SKM-1 (cell line): ENCODE measurements at regions not wholly inside any gene's neighbourhood (a gene's known extent, or its start where the extent isn't known, plus 50 kb on each side); places are given as distances from the start of the nearest gene placed in this dataset.
"Not testable (repeated sequence)": the region's sequence is repeated elsewhere in the genome, so short reads cannot be mapped to it uniquely, and the experiment has no call there.

ENCODE experiments used
- DNase-seq: peaks from one replicate; lab custom pipeline; 2025; ENCODE audit not compliant: unreplicated experiment; lab: John Stamatoyannopoulos, UW

DNA sequence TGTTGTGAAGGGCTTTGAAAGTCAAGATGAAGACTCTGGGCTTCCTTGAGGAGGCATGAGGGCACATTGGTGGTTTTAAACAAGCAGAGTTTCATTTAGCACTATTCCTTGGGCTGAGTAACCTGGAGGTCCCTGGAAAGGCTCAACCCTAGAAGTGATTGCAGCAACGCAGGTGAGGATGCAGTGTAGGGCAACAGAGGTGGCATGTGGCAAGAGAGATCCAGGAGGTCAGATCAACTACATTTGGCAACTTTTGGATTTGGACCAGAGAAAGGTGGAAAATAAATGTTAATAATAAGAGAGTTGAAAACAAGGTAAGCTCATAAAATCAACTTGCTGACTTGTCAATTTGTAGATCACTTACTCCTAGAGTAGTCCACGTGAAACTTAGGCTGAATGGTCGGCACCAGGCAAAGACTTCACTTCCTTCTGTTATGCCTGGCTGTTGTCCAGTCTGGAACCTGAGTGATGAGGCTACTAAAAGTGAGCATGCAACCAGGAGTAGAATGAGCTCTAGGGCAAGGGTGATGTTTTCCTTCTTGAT lies 414.6 kb upstream of the ZMIZ1 start:
- DNase-seq = no peak

DNA sequence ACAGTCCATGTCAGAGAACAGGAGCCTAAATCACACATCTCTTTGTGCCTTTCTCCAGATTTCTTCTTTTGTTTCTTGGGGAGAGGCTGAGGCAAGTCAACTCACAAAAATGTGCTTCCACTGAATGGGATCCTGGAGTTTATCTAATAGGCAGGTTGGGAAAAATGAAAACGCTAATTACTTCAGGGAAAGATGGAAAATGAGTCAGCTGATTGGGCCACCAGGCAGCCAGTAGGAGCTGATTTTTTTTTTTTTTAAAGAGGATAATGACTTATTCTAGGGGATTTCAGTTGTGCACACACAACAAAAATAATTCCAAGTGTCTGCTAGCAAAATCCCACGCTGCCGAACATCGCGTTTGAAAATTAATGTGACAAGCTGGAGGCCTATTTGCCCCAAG lies 412.8 kb upstream of the ZMIZ1 start:
- DNase-seq = no peak

DNA sequence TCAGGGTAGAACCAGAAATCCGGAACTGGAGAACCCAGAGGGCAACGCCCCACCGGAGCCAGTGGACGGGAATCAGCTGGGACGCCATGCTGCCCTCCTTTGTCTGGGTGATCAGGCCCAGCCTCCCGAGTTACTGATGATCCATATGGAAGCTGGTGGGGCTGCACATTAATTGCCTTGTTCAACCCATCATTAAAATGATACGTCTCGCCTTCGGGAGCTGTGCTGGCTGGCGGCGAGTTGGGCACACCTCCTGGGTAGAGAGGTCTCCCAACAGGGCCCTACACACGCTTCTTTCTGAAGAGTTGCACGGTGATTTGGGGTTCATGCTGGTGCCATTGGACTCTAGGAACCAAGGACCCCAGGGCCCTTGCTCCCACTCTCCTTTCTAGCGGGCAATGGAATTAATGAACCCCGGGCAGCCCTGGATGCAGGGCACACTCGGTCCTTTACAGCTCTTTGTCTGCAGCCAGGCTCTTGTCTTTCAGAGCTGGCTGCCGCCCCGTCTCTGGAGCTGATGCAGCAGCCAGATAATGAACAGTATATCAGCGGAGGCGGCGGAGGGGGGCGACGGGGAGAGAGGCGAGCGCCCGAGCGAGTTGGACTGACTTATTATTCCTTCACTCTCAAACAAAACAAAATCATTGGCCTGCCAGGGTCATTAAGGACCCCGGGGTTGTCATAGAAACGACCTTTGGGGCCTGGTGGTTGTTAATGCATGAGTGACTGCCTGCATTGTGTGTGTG lies 412.2 kb upstream of the ZMIZ1 start:
- no peak for DNase-seq

DNA sequence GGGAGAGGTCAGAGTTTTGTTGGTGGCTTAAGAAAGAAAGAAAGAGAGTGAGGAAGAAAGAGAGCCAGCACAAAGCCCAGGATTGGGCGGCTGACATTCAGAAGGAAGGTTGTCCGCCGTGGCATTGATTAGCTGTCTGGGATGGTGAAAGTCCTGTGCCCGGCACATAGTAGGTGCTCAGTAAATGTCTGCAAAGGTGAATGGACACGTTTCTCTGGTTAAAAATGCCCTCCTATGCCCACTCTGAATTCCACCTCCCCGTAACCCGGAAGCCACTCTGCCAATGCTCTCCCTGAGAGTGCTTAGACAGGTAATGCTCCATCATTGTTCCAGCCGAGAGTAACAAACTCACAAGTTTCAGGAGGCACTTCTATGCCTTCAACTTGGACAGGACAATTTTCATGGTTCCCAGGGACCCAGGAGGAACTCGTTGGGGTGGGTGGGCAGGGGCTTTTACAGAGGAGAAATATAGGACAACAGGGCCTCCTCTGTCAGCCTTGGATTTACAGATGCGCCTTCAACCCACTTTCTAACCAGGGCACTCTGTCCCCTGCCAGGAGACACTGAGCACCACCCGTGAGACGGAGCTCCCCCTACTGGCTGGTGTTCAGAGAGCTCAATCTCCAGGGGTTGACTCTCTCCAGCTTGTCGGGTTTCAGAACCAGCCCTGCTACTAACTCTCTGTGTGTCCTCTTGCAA lies 411.5 kb upstream of the ZMIZ1 start:
- peak; percentile 73 for DNase-seq

DNA sequence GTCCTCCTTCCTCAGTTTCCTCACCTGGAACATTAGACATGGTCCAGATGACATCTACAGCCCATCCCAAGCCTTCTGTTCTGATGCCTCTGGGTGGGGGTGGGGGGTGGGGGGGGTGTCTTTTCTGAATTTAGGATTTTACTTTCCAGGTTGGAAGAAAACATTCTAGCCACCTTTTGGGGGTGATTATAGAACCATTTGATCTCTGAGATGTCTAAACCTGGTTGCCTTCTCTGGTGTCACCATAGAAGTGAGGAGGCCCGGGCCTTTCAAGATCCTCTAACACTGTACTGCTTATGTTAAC lies 411.0 kb upstream of the ZMIZ1 start:
- DNase-seq = no peak

DNA sequence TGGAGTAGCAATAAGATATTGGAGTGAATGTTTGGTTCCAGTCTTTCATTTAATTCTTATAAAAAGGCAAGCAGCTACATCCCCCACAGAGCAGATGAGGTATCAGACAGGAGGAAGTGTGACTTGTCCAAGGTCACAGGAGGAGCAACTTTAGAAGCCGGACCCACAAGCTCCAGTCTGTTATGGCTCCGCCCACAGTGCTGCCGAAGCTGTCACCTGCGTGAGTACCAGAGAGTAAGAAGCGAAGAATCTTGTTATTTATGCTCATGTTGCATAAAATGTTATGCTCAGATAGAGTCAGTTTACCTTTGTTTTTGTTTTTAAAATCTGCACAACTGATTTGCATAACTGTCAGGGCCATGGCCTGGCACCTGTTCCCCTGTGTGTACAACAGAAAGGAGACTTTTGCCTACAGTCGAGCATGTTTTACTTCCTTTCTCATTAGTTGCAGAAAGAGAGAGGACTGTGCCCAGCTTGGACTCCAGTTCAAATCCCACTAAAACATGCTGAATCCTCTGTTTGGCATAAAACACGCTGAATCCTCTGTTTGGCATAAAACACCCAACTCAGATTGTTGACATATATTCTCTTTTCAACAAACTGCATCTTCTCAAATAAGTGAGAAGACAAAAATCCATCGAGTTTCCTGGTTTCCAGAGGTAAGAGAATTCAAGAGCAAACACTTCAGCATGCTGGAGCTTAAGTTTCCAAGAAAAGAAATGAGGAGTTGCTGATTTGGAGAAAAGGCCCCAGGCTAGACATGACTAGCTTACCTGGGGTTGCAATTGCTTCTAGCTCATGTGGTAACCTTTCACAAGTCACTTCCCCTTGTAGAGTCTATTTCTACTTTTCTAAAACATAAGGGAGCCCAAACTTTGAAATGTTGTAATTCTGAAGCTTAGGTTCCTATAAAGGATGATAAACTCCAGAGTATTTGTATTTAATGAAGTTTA lies 409.8 kb upstream of the ZMIZ1 start:
- DNase-seq = peak; percentile 41

DNA sequence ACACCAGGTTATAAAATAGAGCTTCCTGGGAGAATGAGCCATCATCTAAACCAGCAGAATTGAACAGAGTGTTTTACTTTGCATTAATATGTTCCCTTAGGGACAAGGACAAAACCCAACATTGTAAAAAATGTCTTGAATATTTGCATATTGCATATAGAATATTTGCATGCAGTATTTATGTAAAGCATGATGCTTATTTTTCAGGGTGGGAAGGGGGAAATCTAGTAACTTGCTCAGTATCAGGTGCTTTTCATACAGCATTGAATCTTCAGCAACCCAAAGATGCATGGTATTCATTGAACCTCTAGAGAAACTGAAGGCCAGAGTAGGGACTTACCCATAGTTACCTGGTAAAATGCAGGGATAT lies 409.2 kb upstream of the ZMIZ1 start:
- DNase-seq = no peak

DNA sequence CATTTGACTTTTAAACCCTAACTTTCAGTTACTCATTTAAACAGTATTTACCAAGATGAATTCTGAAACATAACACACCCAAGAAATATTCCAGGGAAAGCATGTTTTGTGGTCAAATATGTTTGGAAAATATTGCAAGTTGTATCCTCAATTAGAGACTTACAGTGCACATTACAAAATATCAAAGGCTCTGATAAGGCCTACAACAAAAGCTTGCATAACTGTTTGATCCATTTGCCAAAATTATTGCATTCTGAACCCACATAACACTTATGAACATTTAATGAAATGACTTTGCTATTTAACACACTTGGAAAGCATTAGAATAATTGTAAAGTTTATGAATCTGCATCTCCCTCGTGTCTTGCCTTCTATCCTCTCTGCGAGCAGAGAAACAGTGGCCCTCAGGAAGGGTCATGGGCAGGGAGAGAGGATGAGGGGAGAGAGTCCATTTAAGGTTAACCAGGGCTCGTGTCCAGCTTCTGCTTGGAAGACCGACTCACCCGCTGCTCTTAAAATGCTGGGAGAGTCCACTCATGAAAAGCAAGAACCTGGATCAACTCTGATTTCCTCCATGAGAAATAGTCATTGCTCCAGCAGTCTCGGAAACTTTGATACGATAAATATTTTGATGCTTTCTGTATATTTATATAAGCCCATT lies 408.2 kb upstream of the ZMIZ1 start:
- DNase-seq = no peak

DNA sequence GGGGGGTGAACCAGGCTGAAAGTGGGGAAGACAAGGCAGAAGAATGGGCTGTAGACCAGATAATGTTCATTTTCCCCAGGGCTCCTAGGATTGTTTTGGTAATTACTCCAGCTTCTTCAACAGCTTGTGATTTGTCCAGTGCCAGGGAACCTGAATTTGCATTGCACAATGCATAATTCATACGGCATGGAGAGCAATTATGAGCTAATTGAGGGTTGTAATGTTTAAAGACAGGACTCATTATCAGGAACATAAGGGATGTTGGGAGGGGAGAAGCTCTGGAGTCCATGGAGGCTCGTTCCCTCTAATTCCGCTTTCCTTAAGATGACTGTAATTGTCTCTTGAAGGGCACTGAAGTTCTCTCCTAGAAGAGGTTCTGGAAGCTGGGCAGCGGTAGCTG lies 405.0 kb upstream of the ZMIZ1 start:
- no peak for DNase-seq

DNA sequence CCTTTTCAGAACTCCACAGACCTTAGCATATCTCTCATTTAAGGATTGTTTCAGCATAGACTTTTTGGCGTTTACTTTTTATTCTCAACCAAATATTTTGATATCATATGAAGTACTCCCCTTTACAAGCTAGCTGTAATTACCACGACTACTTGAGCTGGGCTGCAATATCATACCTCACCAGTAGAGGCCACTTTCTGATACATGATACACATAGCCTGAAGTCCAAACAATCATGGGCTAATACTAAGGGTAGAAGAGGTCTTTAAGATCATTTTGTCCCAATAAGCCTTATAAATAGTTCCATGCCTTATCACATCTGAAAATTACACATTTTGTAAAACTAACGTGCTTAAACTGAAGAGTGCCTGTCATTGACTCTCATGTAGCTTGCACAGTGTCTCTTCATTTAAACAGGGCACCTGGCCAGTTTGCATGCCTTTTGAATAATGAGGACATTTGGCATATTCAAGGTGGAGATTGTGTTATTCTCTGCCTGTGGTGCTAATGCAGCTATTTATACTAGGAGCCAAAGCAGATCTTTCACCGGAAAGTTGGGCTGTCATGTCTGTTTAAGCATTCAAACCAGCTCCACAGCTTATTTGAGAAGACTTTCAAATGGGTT lies 403.7 kb upstream of the ZMIZ1 start:
- no peak for DNase-seq

DNA sequence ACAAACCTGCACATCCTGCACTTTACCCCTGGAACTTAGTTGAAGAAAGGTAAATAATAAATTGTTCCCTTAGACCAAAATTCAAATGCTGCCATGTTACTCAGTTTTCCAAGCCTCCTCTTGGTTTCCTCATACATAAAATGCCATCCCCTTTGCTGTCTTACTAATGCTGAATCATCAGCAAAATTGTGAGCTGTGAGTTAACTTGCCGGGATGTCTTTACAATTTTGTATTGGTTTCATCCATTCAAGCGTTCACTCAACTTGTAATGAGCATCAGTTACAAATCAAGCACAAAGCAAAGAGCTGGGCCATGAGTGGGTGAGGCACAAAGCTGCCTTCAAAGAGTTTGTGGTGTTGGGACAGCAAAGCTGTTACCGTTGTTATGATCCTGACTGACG lies 395.8 kb upstream of the ZMIZ1 start:
- DNase-seq = no peak

DNA sequence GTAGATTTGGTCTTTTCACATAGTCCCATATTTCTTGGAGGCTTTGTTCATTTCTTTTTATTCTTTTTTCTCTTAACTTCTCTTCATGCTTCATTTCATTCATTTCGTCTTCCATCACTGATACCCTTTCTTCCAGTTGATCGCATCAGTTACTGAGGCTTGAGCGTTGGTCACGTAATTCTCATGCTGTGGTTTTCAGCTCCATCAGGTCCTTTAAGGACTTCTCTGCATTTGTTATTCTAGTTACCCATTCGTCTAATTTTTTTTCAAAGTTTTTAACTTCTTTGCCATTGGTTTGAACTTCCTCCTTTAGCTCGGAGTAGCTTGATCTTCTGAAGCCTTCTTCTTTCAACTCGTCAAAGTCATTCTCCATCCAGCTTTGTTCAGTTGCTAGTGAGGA lies 387.6 kb upstream of the ZMIZ1 start:
- DNase-seq = not testable (repeated sequence)

DNA sequence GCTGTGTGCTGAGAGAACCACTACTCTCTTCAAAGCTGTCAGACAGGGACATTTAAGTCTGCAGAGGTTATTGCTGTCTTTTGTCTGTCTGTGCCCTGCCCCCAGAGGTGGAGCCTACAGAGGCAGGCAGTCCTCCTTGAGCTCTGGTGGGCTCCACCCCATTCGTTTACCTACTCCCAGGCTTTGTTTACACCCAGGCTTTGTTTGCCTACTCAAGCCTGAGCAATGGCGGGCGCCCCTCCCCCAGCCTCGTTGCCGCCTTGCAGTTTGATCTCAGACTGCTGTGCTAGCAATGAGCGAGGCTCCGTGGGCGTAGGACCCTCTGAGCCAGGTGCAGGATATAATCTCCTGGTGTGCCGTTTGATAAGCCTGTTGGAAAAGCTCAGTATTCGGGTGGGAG lies 386.8 kb upstream of the ZMIZ1 start:
- not testable (repeated sequence) for DNase-seq

DNA sequence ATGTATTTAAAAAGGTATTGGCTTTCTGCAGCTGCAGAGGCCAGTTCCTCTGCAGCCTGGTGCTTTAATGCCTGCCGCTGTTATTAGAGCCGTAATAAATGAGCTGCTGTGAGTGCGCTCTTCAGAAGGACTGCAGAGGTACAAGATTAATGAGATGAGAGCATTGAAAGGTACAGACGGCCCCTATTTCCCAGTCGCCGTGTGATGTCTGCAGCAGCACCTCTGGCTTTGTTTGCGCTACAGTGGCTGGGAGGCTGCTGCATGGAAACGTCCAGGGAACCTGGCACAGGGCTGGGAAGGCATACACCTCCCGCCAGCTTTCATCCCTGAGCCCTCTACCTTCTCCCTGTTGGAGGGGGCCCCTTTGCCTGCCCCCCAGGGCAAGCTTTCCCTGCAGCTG lies 383.8 kb upstream of the ZMIZ1 start:
- DNase-seq = no peak

DNA sequence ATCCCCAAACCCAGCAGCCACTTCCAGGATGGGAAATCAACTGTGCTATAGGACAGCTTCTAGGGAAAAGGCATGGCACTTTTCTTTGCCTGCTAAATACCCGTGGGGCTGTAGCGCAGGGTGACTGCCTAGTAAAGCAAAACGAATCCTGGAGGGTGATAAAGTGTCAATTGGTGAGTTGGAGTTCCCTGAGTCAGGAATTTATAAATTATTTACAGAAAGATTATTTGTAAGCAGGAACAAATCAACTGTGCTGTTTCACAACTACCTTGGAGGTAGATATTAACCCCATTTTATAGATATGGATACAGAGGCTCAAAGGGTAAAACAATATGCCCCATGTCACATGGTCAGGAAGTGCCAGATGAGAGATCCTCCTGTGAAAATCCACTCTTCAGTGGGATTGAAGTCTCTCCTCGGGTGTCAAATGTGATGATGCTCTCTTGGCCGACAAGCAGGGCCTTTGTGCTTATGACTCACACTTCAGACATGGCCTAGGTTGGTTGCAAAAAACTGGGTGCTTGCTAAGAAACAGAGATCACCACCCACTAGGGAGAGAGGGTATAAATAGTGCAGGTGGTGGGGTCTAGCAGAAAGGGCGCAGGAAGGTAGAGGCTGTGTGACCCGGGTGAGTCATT lies 383.2 kb upstream of the ZMIZ1 start:
- no peak for DNase-seq

DNA sequence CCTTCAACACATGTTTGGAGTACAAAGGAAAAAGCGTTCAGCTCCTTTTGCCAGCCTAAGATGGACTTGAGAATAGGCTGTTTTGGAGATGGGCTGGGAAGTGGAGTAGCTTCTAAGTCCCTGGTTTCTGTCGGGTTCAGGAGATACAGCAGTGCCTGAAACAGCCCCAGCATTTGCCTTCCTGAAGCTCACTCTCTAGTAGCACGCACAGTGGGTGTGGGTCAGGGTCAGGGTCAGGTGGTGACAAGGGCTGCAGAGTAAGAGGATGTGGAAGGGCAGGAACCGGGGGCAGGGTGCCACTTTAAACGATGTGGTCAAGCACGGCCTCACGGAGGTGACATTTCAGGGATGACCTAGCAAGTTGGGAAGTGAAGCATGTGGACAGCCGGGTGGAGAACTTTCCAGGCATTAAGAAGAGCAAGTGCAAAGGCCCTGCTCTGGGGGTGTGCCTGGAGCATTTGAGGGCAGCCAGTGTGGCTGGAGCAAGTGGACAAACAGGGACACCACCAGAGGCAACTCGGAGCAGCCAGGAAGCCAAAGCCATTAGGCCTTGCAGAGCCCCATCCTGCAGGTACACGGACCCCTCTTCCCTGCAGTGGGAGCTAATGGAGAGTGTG lies 382.2 kb upstream of the ZMIZ1 start:
- DNase-seq = no peak

DNA sequence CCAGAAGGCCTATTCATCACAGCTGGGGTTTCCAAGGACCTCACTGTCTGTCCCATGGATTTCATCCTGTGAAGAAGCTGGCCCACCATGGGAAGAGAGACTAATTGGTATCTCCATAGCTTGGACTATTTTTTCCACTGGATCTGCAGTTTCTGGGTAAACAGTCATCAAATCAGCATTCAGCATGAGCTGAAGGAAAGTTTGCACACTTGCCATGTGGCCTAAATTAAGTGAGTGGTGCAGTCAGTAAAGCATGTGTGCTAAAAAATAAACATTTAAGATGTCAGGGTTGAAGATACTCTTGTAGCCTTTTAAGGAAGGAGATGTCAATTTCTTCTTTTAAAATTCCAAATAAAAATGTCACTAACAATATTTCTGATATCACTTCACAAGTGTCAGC lies 381.1 kb upstream of the ZMIZ1 start:
- DNase-seq = no peak

DNA sequence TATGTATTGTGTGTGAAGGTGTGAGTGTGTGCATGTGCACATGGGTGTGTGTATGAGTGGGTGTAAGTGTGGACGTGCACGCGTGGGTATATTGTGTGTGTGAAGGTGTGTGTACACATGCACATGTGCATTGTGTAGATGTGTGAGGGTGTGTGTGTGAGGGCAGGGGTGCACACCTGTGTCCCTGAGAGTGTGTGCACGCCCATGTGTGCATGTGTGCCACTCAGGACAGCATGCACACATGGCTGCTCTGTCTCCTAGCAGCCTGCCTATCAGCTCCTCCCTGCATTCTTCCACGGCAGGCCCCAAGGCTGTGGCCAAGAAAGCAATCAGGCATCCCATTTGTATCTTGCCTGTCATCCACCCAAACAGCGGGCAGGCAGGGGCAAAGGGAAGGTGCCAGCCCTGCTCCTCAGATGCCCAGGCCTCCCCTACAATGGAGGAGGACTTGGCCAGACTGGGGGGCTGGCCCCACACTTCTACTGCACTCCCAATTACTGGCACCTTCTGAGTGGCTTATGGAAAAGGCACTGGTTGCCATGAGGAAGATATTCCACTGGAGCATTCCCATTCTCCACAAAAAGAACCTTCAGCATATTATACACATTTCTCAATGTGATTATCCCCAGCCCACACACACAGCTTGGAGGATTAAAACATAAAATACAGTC lies 380.4 kb upstream of the ZMIZ1 start:
- DNase-seq = no peak

DNA sequence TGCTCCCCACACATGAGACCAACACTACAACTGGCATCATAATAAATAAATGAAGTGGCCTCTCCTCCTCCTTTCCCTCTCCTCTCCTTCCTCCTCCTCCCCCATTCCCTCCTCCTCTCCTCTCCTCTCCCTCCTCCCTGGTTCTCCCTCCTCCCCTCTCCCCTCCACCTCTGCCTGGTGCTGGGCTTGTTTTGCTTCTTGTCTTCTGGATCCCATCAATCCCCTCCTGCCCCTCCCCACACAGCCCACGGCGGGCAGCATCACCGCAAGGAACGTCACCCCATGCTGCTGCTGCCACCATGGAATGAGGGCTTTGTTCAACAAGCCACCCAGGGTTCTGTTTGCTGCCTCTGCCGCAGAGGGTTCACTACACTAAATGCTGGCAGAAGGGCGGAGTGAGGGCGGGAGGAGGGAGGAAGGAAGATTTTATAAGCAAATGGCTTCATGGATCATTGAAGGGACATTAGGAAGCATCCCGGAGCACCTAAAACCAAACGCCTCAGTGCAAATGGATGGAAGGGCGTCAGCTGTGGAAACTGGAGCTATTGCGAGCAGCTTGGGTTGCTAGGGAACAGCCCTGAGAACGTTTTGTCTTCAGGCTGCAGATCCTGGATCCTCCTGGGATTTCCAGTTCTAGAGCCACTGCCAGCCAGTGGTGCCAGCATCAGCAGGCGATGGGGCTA lies 379.7 kb upstream of the ZMIZ1 start:
- no peak for DNase-seq
